WTC11 (cell line): ENCODE measurements at regions not wholly inside any gene's neighbourhood (a gene's known extent, or its start where the extent isn't known, plus 50 kb on each side); places are given as distances from the start of the nearest gene placed in this dataset.

ENCODE experiments used
- CTCF ChIP-seq: fragments of 200-600 bp; IDR thresholded peaks from 2 replicates; pipeline ENCODE4 v1.8.0; 2022; ENCODE audit warnings: antibody characterized with exemption
- FOXJ3 ChIP-seq: sonication (generic); formaldehyde crosslinking; IDR thresholded peaks from 2 replicates; pipeline ENCODE4 v1.9.0; 2021; ENCODE audit warnings: missing genetic modification reagents, mild to moderate bottlenecking, borderline replicate concordance
- MAX ChIP-seq: sonication (generic); formaldehyde crosslinking; IDR thresholded peaks from 2 replicates; pipeline ENCODE4 v1.8.0; 2022; ENCODE audit warnings: mild to moderate bottlenecking, missing genetic modification reagents
- SP1 ChIP-seq: sonication (generic); formaldehyde crosslinking; conservative IDR thresholded peaks from 2 replicates; pipeline ENCODE4 v1.8.1; 2022; ENCODE audit warnings: missing genetic modification reagents

- TF ChIP-seq FOXJ3 (CRISPR knock-in tag) (no peak), CTCF (no peak), MAX (CRISPR knock-in tag) (no peak), SP1 (no peak)
These were observed 1068.3 kb downstream of the KHDRBS2 start for GRCh38 chr6:61217714-61218113.
